ENCODE measurements at regions not wholly inside any gene's neighbourhood (a gene's known extent, or its start where the extent isn't known, plus 50 kb on each side); places are given as distances from the start of the nearest gene placed in this dataset.

DNA sequence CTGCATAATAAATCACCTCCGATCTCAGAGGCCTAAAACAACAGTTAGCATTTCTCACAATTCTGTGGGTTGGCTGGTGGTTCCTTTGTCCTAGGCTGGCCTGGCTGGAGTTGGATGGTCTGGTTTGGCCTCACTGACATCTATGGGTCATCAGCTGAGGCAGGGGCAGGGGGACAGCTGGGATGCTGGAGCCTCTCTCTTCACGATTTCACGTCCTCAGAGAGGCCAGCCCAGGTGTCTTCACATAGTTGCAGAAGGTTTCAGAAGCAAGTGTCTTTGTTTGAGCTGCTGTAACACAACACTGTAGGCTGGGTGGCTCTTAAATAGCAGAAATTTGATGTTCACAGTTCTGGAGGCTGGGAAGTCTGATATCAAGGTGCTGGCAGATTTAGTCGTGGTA is 155.5 kb upstream of the CACNA1E start:
- Histone ChIP-seq H3K27me3 (no peaks in the 10 kb centered on the region), H3K27ac (no peak overlapping the region), H3K9me3 (no peaks in the 10 kb centered on the region), H3K36me3 (no peaks in the 10 kb centered on the region), H3K4me3 (no peak overlapping the region), H3K4me1 (no peaks in the 10 kb centered on the region)
- TF ChIP-seq, protein P1, sequence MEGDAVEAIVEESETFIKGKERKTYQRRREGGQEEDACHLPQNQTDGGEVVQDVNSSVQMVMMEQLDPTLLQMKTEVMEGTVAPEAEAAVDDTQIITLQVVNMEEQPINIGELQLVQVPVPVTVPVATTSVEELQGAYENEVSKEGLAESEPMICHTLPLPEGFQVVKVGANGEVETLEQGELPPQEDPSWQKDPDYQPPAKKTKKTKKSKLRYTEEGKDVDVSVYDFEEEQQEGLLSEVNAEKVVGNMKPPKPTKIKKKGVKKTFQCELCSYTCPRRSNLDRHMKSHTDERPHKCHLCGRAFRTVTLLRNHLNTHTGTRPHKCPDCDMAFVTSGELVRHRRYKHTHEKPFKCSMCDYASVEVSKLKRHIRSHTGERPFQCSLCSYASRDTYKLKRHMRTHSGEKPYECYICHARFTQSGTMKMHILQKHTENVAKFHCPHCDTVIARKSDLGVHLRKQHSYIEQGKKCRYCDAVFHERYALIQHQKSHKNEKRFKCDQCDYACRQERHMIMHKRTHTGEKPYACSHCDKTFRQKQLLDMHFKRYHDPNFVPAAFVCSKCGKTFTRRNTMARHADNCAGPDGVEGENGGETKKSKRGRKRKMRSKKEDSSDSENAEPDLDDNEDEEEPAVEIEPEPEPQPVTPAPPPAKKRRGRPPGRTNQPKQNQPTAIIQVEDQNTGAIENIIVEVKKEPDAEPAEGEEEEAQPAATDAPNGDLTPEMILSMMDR (IDR thresholded peaks at IDR 0.05) = no peak
- no peak for DNase-seq (ENCODE audit: low spot score in 2 of 2)
- intact Hi-C loops (cut with DNase I) = no loop called here

DNA sequence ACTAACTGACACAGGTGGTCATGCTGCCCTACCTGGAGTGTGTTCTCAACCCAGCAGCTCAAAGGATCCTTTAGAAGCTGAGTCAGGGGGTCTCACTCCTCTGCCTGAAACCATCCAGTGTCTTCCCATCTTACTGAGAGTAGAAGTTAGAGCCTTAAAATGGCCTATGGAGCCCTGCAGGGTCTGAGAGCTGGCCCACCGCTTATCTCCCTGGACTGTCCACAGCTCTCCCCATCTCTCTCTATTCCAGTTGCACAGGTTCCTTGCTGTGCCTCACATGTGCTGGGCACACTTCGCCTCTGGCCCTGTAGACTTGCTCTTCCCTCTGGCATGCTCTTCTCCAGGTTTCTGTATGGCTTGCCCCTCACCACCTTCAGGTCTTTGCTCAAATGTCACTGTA is 148.6 kb upstream of the CACNA1E start:
- TF ChIP-seq, protein P1 (IDR thresholded peaks at IDR 0.05) = no peak
- Histone ChIP-seq H3K4me3 (no peak overlapping the region), H3K9me3 (no peaks in the 10 kb centered on the region), H3K36me3 (no peaks in the 10 kb centered on the region), H3K4me1 (no peaks in the 10 kb centered on the region), H3K27me3 (no peaks in the 10 kb centered on the region), H3K27ac (no peak overlapping the region)
- intact Hi-C loops (cut with DNase I) = no loop called here
- no peak for DNase-seq (ENCODE audit: low spot score in 2 of 2)

DNA sequence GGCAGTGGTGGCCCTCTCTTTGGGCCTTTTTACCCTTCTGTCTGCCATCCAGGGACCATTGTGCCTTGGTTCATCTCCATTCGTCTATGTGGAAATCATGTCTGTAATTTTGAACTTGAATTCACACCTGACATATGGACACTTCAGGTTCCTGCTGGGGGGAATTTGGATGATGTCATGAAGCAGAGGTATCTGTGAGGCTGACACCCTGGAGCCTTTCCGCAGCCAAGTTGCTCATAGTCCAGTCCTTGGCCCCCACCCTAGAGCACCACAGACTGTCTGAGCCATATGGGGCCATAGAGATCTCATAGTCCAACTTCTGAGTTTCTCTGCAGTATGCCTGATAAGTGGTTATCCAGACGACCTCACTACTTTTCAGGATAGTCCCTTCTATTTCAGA is 147.7 kb upstream of the CACNA1E start:
- intact Hi-C loops (cut with DNase I) = no loop called here

DNA sequence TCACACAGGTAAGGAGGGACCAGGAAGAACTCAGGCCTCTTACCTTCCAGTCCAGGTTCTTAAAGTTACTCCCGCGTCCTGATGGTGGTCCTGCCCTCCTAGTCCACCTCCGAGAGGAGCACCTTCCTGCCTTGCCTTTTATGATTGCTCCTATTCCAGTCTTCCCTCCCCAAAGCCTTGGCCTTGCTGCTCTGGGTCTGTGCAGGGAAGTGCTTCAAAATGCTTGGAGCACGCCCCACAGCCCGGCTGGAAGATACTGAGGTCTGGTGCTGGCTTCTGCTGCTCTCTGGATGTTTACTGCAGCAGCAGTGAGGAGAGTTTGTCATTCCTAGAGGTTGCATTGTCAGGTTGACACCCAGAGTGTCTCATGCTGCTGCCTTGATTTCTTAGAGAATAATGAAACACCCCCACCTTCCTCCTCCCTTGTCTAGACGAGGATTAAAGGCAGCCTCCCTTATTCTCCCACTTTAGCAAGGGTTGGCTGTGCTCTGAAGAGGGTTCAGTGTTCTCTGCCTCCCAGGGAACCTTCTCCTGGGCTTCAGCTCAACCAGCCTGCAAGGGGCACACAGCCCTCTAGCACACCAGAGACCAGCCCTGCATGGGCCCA is 142.2 kb upstream of the CACNA1E start:
- Histone ChIP-seq H3K9me3 (no peaks in the 10 kb centered on the region), H3K27ac (no peak overlapping the region), H3K36me3 (no peaks in the 10 kb centered on the region), H3K4me1 (no peaks in the 10 kb centered on the region), H3K4me3 (no peak overlapping the region), H3K27me3 (no peaks in the 10 kb centered on the region)
- TF ChIP-seq, protein P1 (IDR thresholded peaks at IDR 0.05) = no peak
- DNase-seq (ENCODE audit: low spot score in 2 of 2) = no peak
- intact Hi-C loops (cut with DNase I) = no loop called here

More for the DNA sequence above, 147.7 kb upstream of the CACNA1E start:
- Histone ChIP-seq H3K4me3 (no peak overlapping the region), H3K27me3 (no peaks in the 10 kb centered on the region), H3K36me3 (no peaks in the 10 kb centered on the region), H3K9me3 (no peaks in the 10 kb centered on the region), H3K27ac (no peak overlapping the region), H3K4me1 (no peaks in the 10 kb centered on the region)
- no peak for DNase-seq (ENCODE audit: low spot score in 2 of 2)
- TF ChIP-seq, protein P1 (IDR thresholded peaks at IDR 0.05) = no peak

DNA sequence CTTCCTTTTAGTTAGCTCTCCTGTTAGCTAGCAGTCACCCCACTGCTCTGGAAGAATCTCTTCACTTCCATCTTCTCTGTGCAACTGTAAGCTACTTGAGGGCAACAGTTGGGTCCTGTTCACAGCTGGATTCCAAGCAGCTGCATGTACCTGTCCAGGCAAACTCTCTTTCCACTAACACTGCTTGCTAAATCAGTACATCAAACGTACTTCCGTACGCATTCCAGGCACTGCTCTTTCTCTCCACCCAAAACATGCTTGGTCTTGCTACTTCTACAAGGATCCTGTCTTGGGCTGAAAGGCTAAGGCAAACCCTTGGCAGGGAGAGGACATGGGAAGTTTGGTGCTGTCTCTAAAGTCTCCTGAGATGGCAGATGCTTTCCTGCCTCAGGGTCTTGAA is 139.2 kb upstream of the CACNA1E start:
- intact Hi-C loops (cut with DNase I) = no loop called here
- H3K36me3 ChIP-seq = no peaks in the 10 kb centered on the region
- H3K4me1 ChIP-seq = no peaks in the 10 kb centered on the region
- DNase-seq (ENCODE audit: low spot score in 2 of 2) = no peak
- TF ChIP-seq, protein P1 (IDR thresholded peaks at IDR 0.05) = no peak
- H3K27me3 ChIP-seq = no peaks in the 10 kb centered on the region
- H3K9me3 ChIP-seq = no peaks in the 10 kb centered on the region
- H3K4me3 ChIP-seq = no peak overlapping the region
- no peak overlapping the region for H3K27ac ChIP-seq

DNA sequence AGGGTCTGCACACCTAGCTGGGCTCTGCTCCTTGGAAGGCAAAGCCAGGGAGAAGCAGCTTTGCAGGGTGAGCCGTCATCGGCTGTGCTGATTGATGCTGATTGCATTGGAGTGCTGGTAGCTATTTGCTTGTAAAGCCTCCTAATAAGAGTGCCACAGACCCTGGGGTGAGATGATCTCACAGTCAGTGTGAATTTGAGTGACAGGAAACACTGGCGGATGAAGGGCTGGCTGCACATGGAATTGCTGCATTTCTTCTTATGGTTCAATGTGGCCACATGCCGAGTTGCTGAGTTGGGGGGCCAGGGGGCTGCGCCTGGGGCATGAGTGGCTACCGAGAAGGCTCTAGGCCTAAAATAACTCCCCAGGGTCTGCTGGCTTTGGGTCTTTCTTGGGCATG is 138.2 kb upstream of the CACNA1E start:
- DNase-seq (ENCODE audit: low spot score in 2 of 2) = no peak
- intact Hi-C loops (cut with DNase I) = no loop called here
- H3K4me3 ChIP-seq = no peak overlapping the region
- H3K27me3 ChIP-seq = no peaks in the 10 kb centered on the region
- no peaks in the 10 kb centered on the region for H3K36me3 ChIP-seq
- TF ChIP-seq, protein P1 (IDR thresholded peaks at IDR 0.05) = no peak
- no peaks in the 10 kb centered on the region for H3K9me3 ChIP-seq
- no peak overlapping the region for H3K27ac ChIP-seq
- no peaks in the 10 kb centered on the region for H3K4me1 ChIP-seq

Data from ascending aorta (tissue), 2 donors.